ENCODE measurements at regions not wholly inside any gene's neighbourhood (a gene's known extent, or its start where the extent isn't known, plus 50 kb on each side); places are given as distances from the start of the nearest gene placed in this dataset.
"Not testable (repeated sequence)": the region's sequence is repeated elsewhere in the genome, so short reads cannot be mapped to it uniquely, and the experiment has no call there.

GRCh38 chr6:133088931-133089695 lies 152.0 kb upstream of the EYA4 start:
- ChIA-PET POLR2A (no interaction called here), CTCF (no interaction called here)
- no peaks in the 10 kb centered on the region for H3K27me3 ChIP-seq (replicated peaks in 2 of 5; ENCODE audit: control insufficient read depth in 4 of 5, insufficient read depth in 5 of 5, low read length in 4 of 5)
- no peaks in the 10 kb centered on the region for H3K36me3 ChIP-seq (ENCODE audit: control insufficient read depth in 4 of 4, insufficient read depth in 4 of 4, low read length in 3 of 4)
- H3K4me3 ChIP-seq (ENCODE audit: control insufficient read depth in 1 of 7, extremely low read depth in 1 of 7, insufficient read depth in 4 of 7, low read depth in 2 of 7, low read length in 6 of 7), result no peak overlapping the region
- 100% methylated on average over 2 of the region's 5 CpGs for WGBS (ENCODE audit: insufficient coverage)
- no peak for DNase-seq
- H3K9me3 ChIP-seq (ENCODE audit: control extremely low read depth in 1 of 5, control insufficient read depth in 4 of 5, insufficient read depth in 2 of 5, low read depth in 1 of 5, low read length in 4 of 5), result no peaks in the 10 kb centered on the region
- H3K27ac ChIP-seq (ENCODE audit: insufficient read depth in 1 of 2, low read depth in 1 of 2, low read length in 2 of 2, poor library complexity in 1 of 2, severe bottlenecking in 2 of 2), result no peak overlapping the region
- no peaks in the 10 kb centered on the region for H3K4me1 ChIP-seq (ENCODE audit: control extremely low read depth in 1 of 4, control insufficient read depth in 4 of 4, insufficient read depth in 4 of 4, low read length in 3 of 4)

- no peaks in the 10 kb centered on the region for H3K4me1 ChIP-seq (ENCODE audit: control extremely low read depth in 1 of 4, control insufficient read depth in 4 of 4, insufficient read depth in 4 of 4, low read length in 3 of 4)
- H3K27me3 ChIP-seq (replicated peaks in 2 of 5; ENCODE audit: control insufficient read depth in 4 of 5, insufficient read depth in 5 of 5, low read length in 4 of 5), result peaks cover 0 to 2% (median 0%) of the 10 kb centered on the region in 5 experiments
- no peak for DNase-seq
- H3K36me3 ChIP-seq (ENCODE audit: control insufficient read depth in 4 of 4, insufficient read depth in 4 of 4, low read length in 3 of 4), result no peaks in the 10 kb centered on the region
- H3K9me3 ChIP-seq (ENCODE audit: control extremely low read depth in 1 of 5, control insufficient read depth in 4 of 5, insufficient read depth in 2 of 5, low read depth in 1 of 5, low read length in 4 of 5), result no peaks in the 10 kb centered on the region
- no CpG with 5 or more reads among the region's 1 CpG for WGBS (ENCODE audit: insufficient coverage)
- POLR2A ChIA-PET, result interaction anchor here (0.6 kb wide), 1 partner anchor 12 kb away, joined by 3 read pairs; no protein-coding TSS in a partner anchor
- H3K27ac ChIP-seq (ENCODE audit: insufficient read depth in 1 of 2, low read depth in 1 of 2, low read length in 2 of 2, poor library complexity in 1 of 2, severe bottlenecking in 2 of 2), result no peak overlapping the region
- CTCF ChIA-PET, result no interaction called here
- no peak overlapping the region for H3K4me3 ChIP-seq (ENCODE audit: control insufficient read depth in 1 of 7, extremely low read depth in 1 of 7, insufficient read depth in 4 of 7, low read depth in 2 of 7, low read length in 6 of 7)
Observed at GRCh38 chr6:133092199-133092598, 149.0 kb upstream of the EYA4 start.

GRCh38 chr6:133092771-133093170 lies 148.4 kb upstream of the EYA4 start:
- POLR2A ChIA-PET, result interaction anchor here (0.6 kb wide), 1 partner anchor 12 kb away, joined by 3 read pairs; no protein-coding TSS in a partner anchor
- H3K36me3 ChIP-seq (ENCODE audit: control insufficient read depth in 4 of 4, insufficient read depth in 4 of 4, low read length in 3 of 4), result no peaks in the 10 kb centered on the region
- no peak for DNase-seq
- H3K27ac ChIP-seq (ENCODE audit: insufficient read depth in 1 of 2, low read depth in 1 of 2, low read length in 2 of 2, poor library complexity in 1 of 2, severe bottlenecking in 2 of 2), result no peak overlapping the region
- CTCF ChIA-PET, result no interaction called here
- H3K4me3 ChIP-seq (ENCODE audit: control insufficient read depth in 1 of 7, extremely low read depth in 1 of 7, insufficient read depth in 4 of 7, low read depth in 2 of 7, low read length in 6 of 7), result no peak overlapping the region
- WGBS (ENCODE audit: insufficient coverage), result 86% methylated on average over 5 of the region's 5 CpGs
- no peaks in the 10 kb centered on the region for H3K9me3 ChIP-seq (ENCODE audit: control extremely low read depth in 1 of 5, control insufficient read depth in 4 of 5, insufficient read depth in 2 of 5, low read depth in 1 of 5, low read length in 4 of 5)
- no peaks in the 10 kb centered on the region for H3K4me1 ChIP-seq (ENCODE audit: control extremely low read depth in 1 of 4, control insufficient read depth in 4 of 4, insufficient read depth in 4 of 4, low read length in 3 of 4)
- peaks cover 0 to 2% (median 0%) of the 10 kb centered on the region in 5 experiments for H3K27me3 ChIP-seq (replicated peaks in 2 of 5; ENCODE audit: control insufficient read depth in 4 of 5, insufficient read depth in 5 of 5, low read length in 4 of 5)

- DNase-seq; H3K36me3 ChIP-seq (ENCODE audit: control insufficient read depth in 4 of 4, insufficient read depth in 4 of 4, low read length in 3 of 4); H3K4me3 ChIP-seq (ENCODE audit: control insufficient read depth in 1 of 7, extremely low read depth in 1 of 7, insufficient read depth in 4 of 7, low read depth in 2 of 7, low read length in 6 of 7); H3K4me1 ChIP-seq (ENCODE audit: control extremely low read depth in 1 of 4, control insufficient read depth in 4 of 4, insufficient read depth in 4 of 4, low read length in 3 of 4); H3K9me3 ChIP-seq (ENCODE audit: control extremely low read depth in 1 of 5, control insufficient read depth in 4 of 5, insufficient read depth in 2 of 5, low read depth in 1 of 5, low read length in 4 of 5); H3K27ac ChIP-seq (ENCODE audit: insufficient read depth in 1 of 2, low read depth in 1 of 2, low read length in 2 of 2, poor library complexity in 1 of 2, severe bottlenecking in 2 of 2); POLR2A ChIA-PET; H3K27me3 ChIP-seq (replicated peaks in 2 of 5; ENCODE audit: control insufficient read depth in 4 of 5, insufficient read depth in 5 of 5, low read length in 4 of 5); CTCF ChIA-PET: not testable (repeated sequence)
- WGBS (ENCODE audit: insufficient coverage), result 94% methylated on average over 2 of the region's 3 CpGs
Observed at GRCh38 chr6:133093211-133093610, 147.9 kb upstream of the EYA4 start.

- Histone ChIP-seq H3K27me3 (replicated peaks in 2 of 5; ENCODE audit: control insufficient read depth in 4 of 5, insufficient read depth in 5 of 5, low read length in 4 of 5) (peaks cover 0 to 2% (median 0%) of the 10 kb centered on the region in 5 experiments), H3K36me3 (ENCODE audit: control insufficient read depth in 4 of 4, insufficient read depth in 4 of 4, low read length in 3 of 4) (no peaks in the 10 kb centered on the region), H3K4me1 (ENCODE audit: control extremely low read depth in 1 of 4, control insufficient read depth in 4 of 4, insufficient read depth in 4 of 4, low read length in 3 of 4) (no peaks in the 10 kb centered on the region), H3K4me3 (ENCODE audit: control insufficient read depth in 1 of 7, extremely low read depth in 1 of 7, insufficient read depth in 4 of 7, low read depth in 2 of 7, low read length in 6 of 7) (no peak overlapping the region), H3K9me3 (ENCODE audit: control extremely low read depth in 1 of 5, control insufficient read depth in 4 of 5, insufficient read depth in 2 of 5, low read depth in 1 of 5, low read length in 4 of 5) (no peaks in the 10 kb centered on the region), H3K27ac (ENCODE audit: insufficient read depth in 1 of 2, low read depth in 1 of 2, low read length in 2 of 2, poor library complexity in 1 of 2, severe bottlenecking in 2 of 2) (no peak overlapping the region)
- CTCF ChIA-PET, result no interaction called here
- 93% methylated on average over 3 of the region's 3 CpGs for WGBS (ENCODE audit: insufficient coverage)
- no peak for DNase-seq
- POLR2A ChIA-PET, result no interaction called here
Observed at GRCh38 chr6:133093956-133094355, 147.2 kb upstream of the EYA4 start.

- Histone ChIP-seq H3K27ac (ENCODE audit: insufficient read depth in 1 of 2, low read depth in 1 of 2, low read length in 2 of 2, poor library complexity in 1 of 2, severe bottlenecking in 2 of 2) (no peak overlapping the region), H3K9me3 (ENCODE audit: control extremely low read depth in 1 of 5, control insufficient read depth in 4 of 5, insufficient read depth in 2 of 5, low read depth in 1 of 5, low read length in 4 of 5) (no peaks in the 10 kb centered on the region), H3K4me1 (ENCODE audit: control extremely low read depth in 1 of 4, control insufficient read depth in 4 of 4, insufficient read depth in 4 of 4, low read length in 3 of 4) (no peaks in the 10 kb centered on the region), H3K36me3 (ENCODE audit: control insufficient read depth in 4 of 4, insufficient read depth in 4 of 4, low read length in 3 of 4) (no peaks in the 10 kb centered on the region), H3K4me3 (ENCODE audit: control insufficient read depth in 1 of 7, extremely low read depth in 1 of 7, insufficient read depth in 4 of 7, low read depth in 2 of 7, low read length in 6 of 7) (no peak overlapping the region), H3K27me3 (replicated peaks in 2 of 5; ENCODE audit: control insufficient read depth in 4 of 5, insufficient read depth in 5 of 5, low read length in 4 of 5) (peaks cover 0 to 2% (median 0%) of the 10 kb centered on the region in 5 experiments)
- DNase-seq, result no peak
- WGBS (ENCODE audit: insufficient coverage), result no CpG with 5 or more reads among the region's 1 CpG
- ChIA-PET POLR2A (no interaction called here), CTCF (no interaction called here)
Observed at GRCh38 chr6:133097208-133097607, 143.9 kb upstream of the EYA4 start.

GRCh38 chr6:133099573-133099972 lies 141.6 kb upstream of the EYA4 start:
- ChIA-PET POLR2A (no interaction called here), CTCF (no interaction called here)
- Histone ChIP-seq H3K27ac (ENCODE audit: insufficient read depth in 1 of 2, low read depth in 1 of 2, low read length in 2 of 2, poor library complexity in 1 of 2, severe bottlenecking in 2 of 2) (no peak overlapping the region), H3K9me3 (ENCODE audit: control extremely low read depth in 1 of 5, control insufficient read depth in 4 of 5, insufficient read depth in 2 of 5, low read depth in 1 of 5, low read length in 4 of 5) (no peaks in the 10 kb centered on the region), H3K4me3 (ENCODE audit: control insufficient read depth in 1 of 7, extremely low read depth in 1 of 7, insufficient read depth in 4 of 7, low read depth in 2 of 7, low read length in 6 of 7) (no peak overlapping the region), H3K4me1 (ENCODE audit: control extremely low read depth in 1 of 4, control insufficient read depth in 4 of 4, insufficient read depth in 4 of 4, low read length in 3 of 4) (no peaks in the 10 kb centered on the region), H3K27me3 (replicated peaks in 2 of 5; ENCODE audit: control insufficient read depth in 4 of 5, insufficient read depth in 5 of 5, low read length in 4 of 5) (peaks cover 0 to 2% (median 0%) of the 10 kb centered on the region in 5 experiments), H3K36me3 (ENCODE audit: control insufficient read depth in 4 of 4, insufficient read depth in 4 of 4, low read length in 3 of 4) (no peaks in the 10 kb centered on the region)
- DNase-seq, result no peak
